Common myeloid progenitor, CD34-positive (primary cell): ENCODE measurements at regions not wholly inside any gene's neighbourhood (a gene's known extent, or its start where the extent isn't known, plus 50 kb on each side); places are given as distances from the start of the nearest gene placed in this dataset.

ENCODE experiments used
- CTCF ChIA-PET: fragments of 350-600 bp; sonication (Branson Sonifier 250); formaldehyde crosslinking; loops from one replicate; lab custom pipeline; 2021; ENCODE audit warnings: antibody characterized with exemption; lab: Charles Lee
- POLR2A ChIA-PET: fragments of 350-600 bp; sonication (Branson Sonifier 250); formaldehyde crosslinking; loops from one replicate; lab custom pipeline; 2021; ENCODE audit warnings: antibody characterized with exemption; lab: Charles Lee
- DNase-seq, 3 donors: peaks; one replicate each; pipeline versions ENCODE4 v3.0.0 to v3.0.0-alpha.2; 2013
- H3K27ac ChIP-seq, 2 experiments: 1 replicate in 1 of 2; 2 replicates in 1 of 2; pipeline ENCODE4 v1.7.0; 2013; ENCODE audit warnings: inconsistent platforms in 2 of 2, low read length in 2 of 2, mild to moderate bottlenecking in 2 of 2, low read depth in 1 of 2, moderate library complexity in 1 of 2; ENCODE audit not compliant: severe bottlenecking in 2 of 2, insufficient read depth in 1 of 2, poor library complexity in 1 of 2
- H3K27me3 ChIP-seq, 5 experiments: replicated peaks in 2 of 5; 1 replicate in 3 of 5; 2 replicates in 2 of 5; pipeline versions ENCODE4 v1.6.1 to v1.7.0; 2013; ENCODE audit warnings: low read length in 4 of 5, mild to moderate bottlenecking in 2 of 5, moderate library complexity in 2 of 5, inconsistent platforms in 1 of 5; ENCODE audit not compliant: insufficient read depth in 5 of 5, control insufficient read depth in 4 of 5
- H3K36me3 ChIP-seq, 4 experiments: 1 replicate in 2 of 4; 2 replicates in 2 of 4; pipeline versions ENCODE4 v1.6.1 to v1.7.0; 2013; ENCODE audit warnings: low read length in 3 of 4, control low read depth in 1 of 4, mild to moderate bottlenecking in 1 of 4; ENCODE audit not compliant: control insufficient read depth in 4 of 4, insufficient read depth in 4 of 4
- H3K4me1 ChIP-seq, 4 experiments: 1 replicate in 3 of 4; 2 replicates in 1 of 4; pipeline versions ENCODE4 v1.6.1 to v1.7.1; 2013; ENCODE audit warnings: low read length in 3 of 4, mild to moderate bottlenecking in 3 of 4, control low read depth in 1 of 4, inconsistent platforms in 1 of 4, moderate library complexity in 1 of 4; ENCODE audit not compliant: control insufficient read depth in 4 of 4, insufficient read depth in 4 of 4; ENCODE audit errors: control extremely low read depth in 1 of 4
- H3K4me3 ChIP-seq, 7 experiments: 1 replicate in 4 of 7; 2 replicates in 3 of 7; pipeline versions ENCODE4 v1.5.1 to v1.7.0; 2013; ENCODE audit warnings: mild to moderate bottlenecking in 7 of 7, low read length in 6 of 7, moderate library complexity in 6 of 7, inconsistent platforms in 2 of 7, low read depth in 2 of 7, control low read depth in 1 of 7; ENCODE audit not compliant: insufficient read depth in 4 of 7, control insufficient read depth in 1 of 7; ENCODE audit errors: extremely low read depth in 1 of 7
- H3K9me3 ChIP-seq, 5 experiments: 1 replicate in 4 of 5; 2 replicates in 1 of 5; pipeline versions ENCODE4 v1.6.1 to v1.7.1; 2013; ENCODE audit warnings: low read length in 4 of 5, mild to moderate bottlenecking in 2 of 5, inconsistent platforms in 1 of 5, low read depth in 1 of 5, moderate library complexity in 1 of 5; ENCODE audit not compliant: control insufficient read depth in 4 of 5, insufficient read depth in 2 of 5; ENCODE audit errors: control extremely low read depth in 1 of 5
- WGBS: methylation state at CpG from one replicate; pipeline ENCODE4 v1.1.5; 2013; ENCODE audit not compliant: insufficient coverage; 5-methylcytosine and 5-hydroxymethylcytosine counted together

- H3K27ac ChIP-seq: no peak overlapping the region
- no peaks in the 10 kb centered on the region for H3K36me3 ChIP-seq
- ChIA-PET CTCF (no interaction called here), POLR2A (no interaction called here)
- H3K9me3 ChIP-seq: no peaks in the 10 kb centered on the region
- H3K27me3 ChIP-seq: no peaks in the 10 kb centered on the region
- DNase-seq: no peak
- 50% methylated on average over 2 of the region's 4 CpGs for WGBS
- no peak overlapping the region for H3K4me3 ChIP-seq
- H3K4me1 ChIP-seq: no peaks in the 10 kb centered on the region
These were observed 75.2 kb upstream of the WNT11 start for GRCh38 chr11:76281558-76281906.

GRCh38 chr11:76280882-76281557, 74.7 kb upstream of the WNT11 start:
- ChIA-PET CTCF (no interaction called here), POLR2A (no interaction called here)
- no peak for DNase-seq
- Histone ChIP-seq H3K36me3 (no peaks in the 10 kb centered on the region), H3K9me3 (no peaks in the 10 kb centered on the region), H3K4me1 (no peaks in the 10 kb centered on the region), H3K27ac (no peak overlapping the region), H3K4me3 (no peak overlapping the region), H3K27me3 (no peaks in the 10 kb centered on the region)
- WGBS: 91% methylated on average over 13 of the region's 15 CpGs

DNA sequence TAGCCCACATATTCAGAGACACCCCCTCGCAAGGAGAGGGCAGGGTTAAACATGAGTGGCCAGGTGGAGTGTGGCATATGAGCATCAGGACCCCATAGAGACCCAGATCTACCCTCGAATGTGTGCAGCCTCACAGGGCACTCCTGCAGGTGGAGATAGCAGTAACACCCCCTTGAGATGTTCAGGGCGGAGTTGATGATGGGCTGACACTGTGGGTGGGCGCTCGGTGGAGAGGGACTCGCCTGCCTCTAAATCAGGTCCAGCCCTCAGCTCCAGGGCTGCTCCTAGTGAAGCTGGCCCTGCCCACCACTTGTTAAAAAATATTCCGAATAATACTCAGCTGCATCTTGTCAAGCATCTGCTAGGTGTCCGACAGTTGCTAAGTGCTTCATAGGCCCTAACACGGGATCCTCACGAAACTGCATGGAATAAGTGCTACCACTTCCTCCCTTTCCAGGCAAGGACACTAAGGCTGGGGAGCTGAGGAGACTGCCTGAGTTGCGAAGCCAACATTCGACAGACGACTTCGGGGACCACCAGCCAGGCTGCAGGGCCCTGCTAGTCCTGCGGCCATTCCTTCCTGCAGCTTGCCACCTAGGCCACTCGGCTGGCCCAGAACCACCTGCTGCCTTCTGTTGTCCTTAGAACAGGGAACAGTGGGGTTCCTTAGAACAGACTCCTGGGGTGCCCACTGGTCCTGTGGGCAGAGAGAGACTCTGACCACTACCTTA, 74.0 kb upstream of the WNT11 start:
- no peaks in the 10 kb centered on the region for H3K27me3 ChIP-seq
- no peaks in the 10 kb centered on the region for H3K9me3 ChIP-seq
- 96% methylated on average over 16 of the region's 16 CpGs for WGBS
- DNase-seq: no peak
- ChIA-PET POLR2A (no interaction called here), CTCF (interaction anchor here (1.2 kb wide), 2 partner anchors 9 to 39 kb away, joined by 3 to 4 read pairs; no protein-coding TSS in a partner anchor)
- H3K27ac ChIP-seq: no peak overlapping the region
- no peaks in the 10 kb centered on the region for H3K4me1 ChIP-seq
- no peak overlapping the region for H3K4me3 ChIP-seq
- H3K36me3 ChIP-seq: no peaks in the 10 kb centered on the region

GRCh38 chr11:76279646-76280045, 73.3 kb upstream of the WNT11 start:
- Histone ChIP-seq H3K4me1 (no peaks in the 10 kb centered on the region), H3K27ac (no peak overlapping the region), H3K9me3 (peaks cover 0 to 2% (median 0%) of the 10 kb centered on the region in 5 experiments), H3K36me3 (no peaks in the 10 kb centered on the region), H3K4me3 (no peak overlapping the region), H3K27me3 (no peaks in the 10 kb centered on the region)
- 97% methylated on average over 5 of the region's 7 CpGs for WGBS
- DNase-seq: no peak
- ChIA-PET CTCF (interaction anchor here (1.2 to 2.2 kb wide), 3 partner anchors 10 to 39 kb away, joined by 3 to 8 read pairs (median 4); no protein-coding TSS in a partner anchor), POLR2A (no interaction called here)

DNA sequence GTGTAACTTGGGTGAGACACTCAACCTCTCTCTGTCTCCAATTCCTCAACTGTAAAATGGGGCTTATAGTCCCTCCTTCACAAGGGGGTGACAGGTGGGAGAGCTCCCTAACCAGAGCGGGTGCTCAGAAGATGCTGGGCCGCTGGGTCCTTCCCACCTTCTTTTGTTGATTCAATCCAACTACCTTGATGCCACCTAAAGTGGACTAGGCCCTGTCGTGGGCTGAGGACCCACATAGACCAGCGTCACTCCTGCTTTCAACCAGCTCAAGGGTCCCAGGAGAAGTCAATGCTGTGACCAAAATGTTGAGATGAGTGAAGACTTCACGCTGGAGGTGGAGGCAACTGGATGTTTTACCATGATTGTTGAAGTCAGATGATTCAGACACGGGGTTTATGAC, 72.7 kb upstream of the WNT11 start:
- H3K9me3 ChIP-seq: peaks cover 0 to 4% (median 2%) of the 10 kb centered on the region in 5 experiments
- no peak for DNase-seq
- no peaks in the 10 kb centered on the region for H3K4me1 ChIP-seq
- WGBS: 93% methylated on average over 2 of the region's 6 CpGs
- no peaks in the 10 kb centered on the region for H3K27me3 ChIP-seq
- CTCF ChIA-PET: interaction anchor here (1.2 to 2.2 kb wide), 3 partner anchors 11 to 40 kb away, joined by 3 to 8 read pairs (median 4); no protein-coding TSS in a partner anchor
- H3K4me3 ChIP-seq: no peak overlapping the region
- POLR2A ChIA-PET: no interaction called here
- H3K36me3 ChIP-seq: no peaks in the 10 kb centered on the region
- H3K27ac ChIP-seq: no peak overlapping the region

DNA sequence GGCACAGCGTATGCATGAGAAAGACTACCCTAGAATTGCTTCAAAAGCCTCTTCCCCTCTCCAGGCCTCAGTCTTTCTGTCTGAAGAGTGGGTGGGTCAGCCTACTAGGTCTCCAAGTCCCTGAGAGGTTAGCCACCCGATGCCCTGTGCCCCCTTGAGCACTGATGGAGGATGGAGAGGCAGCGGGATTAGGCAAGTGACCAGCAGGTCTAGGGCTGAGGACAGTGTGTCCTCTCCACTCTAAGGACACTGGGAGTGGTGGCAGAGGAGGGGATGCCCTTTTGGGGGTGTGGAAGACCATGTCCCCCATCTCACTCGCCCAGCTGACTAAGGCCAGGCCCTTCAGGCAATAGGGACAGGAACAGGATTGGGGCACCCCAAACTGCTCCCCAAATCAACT, 72.2 kb upstream of the WNT11 start:
- ChIA-PET POLR2A (no interaction called here), CTCF (interaction anchor here (2.2 kb wide), 1 partner anchor 27 kb away, joined by 8 read pairs; no protein-coding TSS in a partner anchor)
- Histone ChIP-seq H3K36me3 (no peaks in the 10 kb centered on the region), H3K27ac (no peak overlapping the region), H3K9me3 (peaks cover 0 to 6% (median 4%) of the 10 kb centered on the region in 5 experiments), H3K27me3 (no peaks in the 10 kb centered on the region), H3K4me3 (no peak overlapping the region), H3K4me1 (no peaks in the 10 kb centered on the region)
- WGBS: 100% methylated on average over 2 of the region's 4 CpGs
- no peak for DNase-seq
